Lower leg skin (tissue), 3 donors: ENCODE measurements at regions not wholly inside any gene's neighbourhood (a gene's known extent, or its start where the extent isn't known, plus 50 kb on each side); places are given as distances from the start of the nearest gene placed in this dataset.

Experiments used
- POLR2A ChIP-seq, 2 donors: fragments of 450-650 bp; IDR thresholded peaks; one replicate each; pipeline ENCODE4 v1.6.1; 2016 to 2017; ENCODE audit warnings: antibody characterized with exemption in 2 of 2, mild to moderate bottlenecking in 1 of 2, moderate library complexity in 1 of 2
- TF ChIP-seq, protein P1 (sequence below), 3 donors: fragments of 450-650 bp; IDR thresholded peaks; one replicate each; pipeline ENCODE4 v1.5.1; 2016; ENCODE audit warnings: antibody characterized with exemption in 3 of 3, mild to moderate bottlenecking in 3 of 3, moderate library complexity in 2 of 3

DNA sequence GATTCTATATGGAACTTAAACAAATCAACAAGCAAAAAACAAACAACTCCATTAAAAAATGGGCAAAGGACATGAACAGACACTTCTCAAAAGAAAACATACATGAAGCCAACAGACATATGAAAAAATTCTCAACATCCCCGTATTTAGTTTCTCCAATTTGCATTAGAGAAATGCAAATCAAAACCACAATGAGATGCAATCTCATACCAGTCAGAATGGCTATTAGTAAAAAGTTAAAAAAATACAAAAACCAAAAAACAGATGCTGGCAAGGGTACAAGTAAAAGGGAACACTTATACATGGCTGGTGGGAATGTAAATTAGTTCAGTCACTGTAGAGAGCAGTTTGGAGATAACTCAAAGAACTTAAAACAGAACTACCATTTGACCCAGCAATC lies 342.1 kb upstream of the NUDT12 start:
- TF ChIP-seq, protein P1, sequence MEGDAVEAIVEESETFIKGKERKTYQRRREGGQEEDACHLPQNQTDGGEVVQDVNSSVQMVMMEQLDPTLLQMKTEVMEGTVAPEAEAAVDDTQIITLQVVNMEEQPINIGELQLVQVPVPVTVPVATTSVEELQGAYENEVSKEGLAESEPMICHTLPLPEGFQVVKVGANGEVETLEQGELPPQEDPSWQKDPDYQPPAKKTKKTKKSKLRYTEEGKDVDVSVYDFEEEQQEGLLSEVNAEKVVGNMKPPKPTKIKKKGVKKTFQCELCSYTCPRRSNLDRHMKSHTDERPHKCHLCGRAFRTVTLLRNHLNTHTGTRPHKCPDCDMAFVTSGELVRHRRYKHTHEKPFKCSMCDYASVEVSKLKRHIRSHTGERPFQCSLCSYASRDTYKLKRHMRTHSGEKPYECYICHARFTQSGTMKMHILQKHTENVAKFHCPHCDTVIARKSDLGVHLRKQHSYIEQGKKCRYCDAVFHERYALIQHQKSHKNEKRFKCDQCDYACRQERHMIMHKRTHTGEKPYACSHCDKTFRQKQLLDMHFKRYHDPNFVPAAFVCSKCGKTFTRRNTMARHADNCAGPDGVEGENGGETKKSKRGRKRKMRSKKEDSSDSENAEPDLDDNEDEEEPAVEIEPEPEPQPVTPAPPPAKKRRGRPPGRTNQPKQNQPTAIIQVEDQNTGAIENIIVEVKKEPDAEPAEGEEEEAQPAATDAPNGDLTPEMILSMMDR (IDR thresholded peaks at IDR 0.05), result no peak
- no peak for TF ChIP-seq POLR2A (IDR thresholded peaks at IDR 0.05)
